ENCODE measurements at regions not wholly inside any gene's neighbourhood (a gene's known extent, or its start where the extent isn't known, plus 50 kb on each side); places are given as distances from the start of the nearest gene placed in this dataset.

DNA sequence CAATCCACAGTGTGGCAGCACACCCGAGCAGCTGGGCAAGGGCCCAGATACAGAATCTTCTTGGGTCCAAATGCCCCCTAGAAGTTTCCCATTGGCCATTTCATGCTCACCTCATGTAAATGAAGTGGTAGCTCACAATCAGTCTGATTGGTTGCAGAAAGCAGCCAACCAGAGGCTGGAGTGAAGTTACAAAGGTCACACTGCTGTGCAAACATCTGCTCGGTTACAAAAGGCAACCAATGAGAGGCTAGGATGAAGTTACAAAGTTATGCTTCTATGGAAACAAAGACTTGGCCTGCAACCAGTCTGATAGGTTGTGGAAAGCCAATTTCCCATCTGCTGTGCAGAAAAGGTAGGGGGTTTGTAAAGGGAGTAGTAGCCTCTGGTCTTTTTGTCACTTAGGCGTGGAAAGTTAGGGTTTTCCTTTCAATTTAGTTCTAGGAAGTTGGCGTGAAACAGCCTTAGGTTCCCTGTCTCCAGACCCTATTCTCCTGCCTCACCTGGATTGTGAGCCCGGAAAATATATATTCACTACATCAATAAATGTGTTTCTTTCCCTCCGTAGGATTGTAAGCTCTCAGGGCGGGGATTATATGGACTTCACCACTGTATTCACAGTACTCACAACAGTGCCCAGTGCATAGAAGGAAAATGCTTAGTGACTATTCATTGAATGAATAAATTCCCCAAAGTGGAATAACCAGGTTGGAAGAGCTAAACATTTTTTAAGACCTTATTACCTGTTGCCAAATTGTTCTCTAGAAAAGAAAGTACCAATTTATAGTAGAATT lies 91.9 kb downstream of the URB2 start:
- Histone ChIP-seq H3K9me3 (peaks cover 0 to 25% (median 4%) of the 10 kb centered on the region in 4 donors), H3K27ac (no peak overlapping the region), H3K4me1 (no peaks in the 10 kb centered on the region), H3K36me3 (no peaks in the 10 kb centered on the region), H3K27me3 (no peaks in the 10 kb centered on the region), H3K4me3 (no peak overlapping the region)
- DNase-seq = peak in 1 of 2 donors; percentile 26
- TF ChIP-seq, protein P1, sequence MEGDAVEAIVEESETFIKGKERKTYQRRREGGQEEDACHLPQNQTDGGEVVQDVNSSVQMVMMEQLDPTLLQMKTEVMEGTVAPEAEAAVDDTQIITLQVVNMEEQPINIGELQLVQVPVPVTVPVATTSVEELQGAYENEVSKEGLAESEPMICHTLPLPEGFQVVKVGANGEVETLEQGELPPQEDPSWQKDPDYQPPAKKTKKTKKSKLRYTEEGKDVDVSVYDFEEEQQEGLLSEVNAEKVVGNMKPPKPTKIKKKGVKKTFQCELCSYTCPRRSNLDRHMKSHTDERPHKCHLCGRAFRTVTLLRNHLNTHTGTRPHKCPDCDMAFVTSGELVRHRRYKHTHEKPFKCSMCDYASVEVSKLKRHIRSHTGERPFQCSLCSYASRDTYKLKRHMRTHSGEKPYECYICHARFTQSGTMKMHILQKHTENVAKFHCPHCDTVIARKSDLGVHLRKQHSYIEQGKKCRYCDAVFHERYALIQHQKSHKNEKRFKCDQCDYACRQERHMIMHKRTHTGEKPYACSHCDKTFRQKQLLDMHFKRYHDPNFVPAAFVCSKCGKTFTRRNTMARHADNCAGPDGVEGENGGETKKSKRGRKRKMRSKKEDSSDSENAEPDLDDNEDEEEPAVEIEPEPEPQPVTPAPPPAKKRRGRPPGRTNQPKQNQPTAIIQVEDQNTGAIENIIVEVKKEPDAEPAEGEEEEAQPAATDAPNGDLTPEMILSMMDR (IDR thresholded peaks at IDR 0.05) = no peak
- TF ChIP-seq POLR2A (IDR thresholded peaks at IDR 0.05) (no peak), POLR2AphosphoS5 (IDR thresholded peaks at IDR 0.05) (no peak), EP300 (IDR thresholded peaks at IDR 0.05) (no peak)
- 77 to 83% (median 82%) methylated on average over 7 of the region's 7 CpGs for WGBS, 5 donors
- intact Hi-C loops (cut with DNase I; ENCODE audit: low total_unique reads) = no loop called here

DNA sequence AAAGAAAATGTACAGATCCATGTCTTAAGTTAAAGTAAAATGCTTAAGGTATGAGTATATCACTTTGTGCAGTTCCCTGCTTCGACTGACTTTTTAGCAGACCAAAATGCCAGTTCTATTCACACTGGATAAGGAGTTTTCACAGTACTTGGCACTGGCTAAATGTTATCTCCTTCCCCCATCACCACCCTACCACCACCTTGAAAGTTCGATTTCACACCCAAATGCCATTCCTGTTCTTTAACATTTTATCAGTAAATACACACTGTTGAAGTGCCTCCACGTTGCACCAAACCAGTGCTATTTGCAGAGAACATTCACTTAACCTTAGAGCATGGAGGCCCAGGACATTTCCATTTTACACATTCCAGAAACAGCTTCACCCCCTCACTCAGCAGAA lies 100.0 kb downstream of the URB2 start:
- H3K4me1 ChIP-seq = no peaks in the 10 kb centered on the region
- DNase-seq = no peak
- H3K27ac ChIP-seq = no peak overlapping the region
- intact Hi-C loops (cut with DNase I; ENCODE audit: low total_unique reads) = no loop called here
- no peaks in the 10 kb centered on the region for H3K36me3 ChIP-seq
- 21 to 44% (median 26%) methylated on average over 3 of the region's 3 CpGs for WGBS, 5 donors
- no peak for TF ChIP-seq EP300 (IDR thresholded peaks at IDR 0.05)
- TF ChIP-seq, protein P1 (IDR thresholded peaks at IDR 0.05) = no peak
- no peak for TF ChIP-seq POLR2AphosphoS5 (IDR thresholded peaks at IDR 0.05)
- TF ChIP-seq POLR2A (IDR thresholded peaks at IDR 0.05) = no peak
- H3K27me3 ChIP-seq = no peaks in the 10 kb centered on the region
- peaks cover 0 to 17% (median 5%) of the 10 kb centered on the region in 4 donors for H3K9me3 ChIP-seq
- H3K4me3 ChIP-seq = no peak overlapping the region

DNA sequence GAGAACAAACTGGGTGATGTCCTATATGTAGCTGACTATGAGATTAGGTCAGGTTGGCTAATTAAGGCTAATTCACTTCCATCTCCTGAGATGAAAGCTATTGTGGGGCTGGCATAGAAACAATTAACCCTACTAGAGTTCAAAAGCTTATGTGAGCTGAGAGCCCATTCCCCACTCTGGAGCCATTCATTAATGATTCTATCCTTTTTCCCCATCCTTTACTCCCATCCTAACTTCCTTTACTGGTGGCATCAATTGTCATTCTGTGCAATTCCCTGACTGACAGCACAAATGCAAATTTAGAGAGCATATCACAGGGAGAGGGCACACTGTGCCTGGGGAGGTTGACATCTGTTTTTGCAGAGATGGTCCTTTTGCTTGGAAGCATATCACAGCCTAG lies 103.9 kb downstream of the URB2 start:
- H3K9me3 ChIP-seq = no peaks in the 10 kb centered on the region
- H3K4me1 ChIP-seq = no peaks in the 10 kb centered on the region
- no peak for DNase-seq
- no peaks in the 10 kb centered on the region for H3K27me3 ChIP-seq
- H3K36me3 ChIP-seq = no peaks in the 10 kb centered on the region
- intact Hi-C loops (cut with DNase I; ENCODE audit: low total_unique reads) = no loop called here
- H3K4me3 ChIP-seq = no peak overlapping the region
- TF ChIP-seq POLR2AphosphoS5 (IDR thresholded peaks at IDR 0.05) (no peak), POLR2A (IDR thresholded peaks at IDR 0.05) (no peak), EP300 (IDR thresholded peaks at IDR 0.05) (no peak)
- TF ChIP-seq, protein P1 (IDR thresholded peaks at IDR 0.05) = no peak
- no peak overlapping the region for H3K27ac ChIP-seq

DNA sequence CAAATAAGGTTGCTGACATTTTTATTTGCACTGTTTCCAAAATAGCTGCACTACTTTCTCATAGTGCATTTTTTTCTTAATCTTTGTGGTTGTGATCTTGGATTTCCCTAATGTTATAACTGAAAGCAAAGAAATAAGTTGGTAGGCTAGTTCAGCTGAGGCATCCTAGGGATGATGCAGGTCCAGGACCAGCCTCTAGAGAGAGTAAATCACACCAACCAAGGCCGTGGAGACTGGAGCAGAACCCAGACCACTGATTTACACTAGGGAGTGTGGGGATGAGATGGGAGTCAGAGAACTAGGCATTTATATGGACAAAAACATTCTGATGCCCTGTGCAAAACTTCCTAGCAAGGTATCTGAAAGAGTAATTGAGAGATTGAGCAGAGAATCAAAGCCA lies 104.5 kb downstream of the URB2 start:
- Histone ChIP-seq H3K27me3 (no peaks in the 10 kb centered on the region), H3K4me1 (no peaks in the 10 kb centered on the region), H3K9me3 (no peaks in the 10 kb centered on the region), H3K4me3 (no peak overlapping the region), H3K36me3 (no peaks in the 10 kb centered on the region), H3K27ac (no peak overlapping the region)
- DNase-seq = no peak
- WGBS, 5 donors = 42 to 58% (median 54%) methylated on average over 1 of the region's 1 CpG
- TF ChIP-seq POLR2A (IDR thresholded peaks at IDR 0.05) (no peak), EP300 (IDR thresholded peaks at IDR 0.05) (no peak)
- intact Hi-C loops (cut with DNase I; ENCODE audit: low total_unique reads) = no loop called here

DNA sequence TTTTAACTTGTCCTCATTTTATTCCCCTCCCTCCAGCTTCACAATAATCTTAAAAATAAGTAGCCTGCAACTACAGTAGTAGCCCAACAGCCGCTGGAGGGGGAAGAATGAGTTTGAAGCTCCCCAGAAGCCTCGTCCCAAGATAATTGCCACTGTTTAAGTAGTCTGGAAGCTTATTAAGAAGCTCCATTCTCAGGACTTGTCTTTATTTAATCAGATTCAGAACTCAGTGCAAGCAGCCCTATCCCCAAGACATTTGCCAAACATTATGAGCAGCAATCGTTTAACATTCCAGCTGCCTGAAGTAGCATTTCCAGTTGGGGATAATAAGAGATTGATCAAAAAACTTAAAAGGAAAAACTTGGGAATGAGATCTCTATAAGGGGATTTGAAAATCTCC lies 106.0 kb downstream of the URB2 start:
- peaks cover 0 to 15% (median 11%) of the 10 kb centered on the region in 4 donors for H3K9me3 ChIP-seq
- no peaks in the 10 kb centered on the region for H3K4me1 ChIP-seq
- H3K4me3 ChIP-seq = no peak overlapping the region
- H3K36me3 ChIP-seq = no peaks in the 10 kb centered on the region
- intact Hi-C loops (cut with DNase I; ENCODE audit: low total_unique reads) = no loop called here
- WGBS, 5 donors = 54 to 75% (median 73%) methylated on average over 3 of the region's 3 CpGs
- DNase-seq = no peak
- H3K27ac ChIP-seq = no peak overlapping the region
- no peaks in the 10 kb centered on the region for H3K27me3 ChIP-seq
- TF ChIP-seq POLR2A (IDR thresholded peaks at IDR 0.05) = no peak
- no peak for TF ChIP-seq POLR2AphosphoS5 (IDR thresholded peaks at IDR 0.05)
- TF ChIP-seq EP300 (IDR thresholded peaks at IDR 0.05) = no peak
- TF ChIP-seq, protein P1 (IDR thresholded peaks at IDR 0.05) = no peak

Measured in stomach (tissue), 8 donors.